ENCODE measurements at regions not wholly inside any gene's neighbourhood (a gene's known extent, or its start where the extent isn't known, plus 50 kb on each side); places are given as distances from the start of the nearest gene placed in this dataset.
"Not testable (repeated sequence)": the region's sequence is repeated elsewhere in the genome, so short reads cannot be mapped to it uniquely, and the experiment has no call there.

- TF ChIP-seq ZFP3 (CRISPR knock-in tag; IDR thresholded peaks at IDR 0.05); ARNTL (CRISPR knock-in tag; IDR thresholded peaks at IDR 0.05; ENCODE audit: borderline replicate concordance, low read depth); ZNF70 (CRISPR knock-in tag; IDR thresholded peaks at IDR 0.05); ZFP30 (CRISPR knock-in tag; IDR thresholded peaks at IDR 0.05); CSRNP3 (CRISPR knock-in tag; IDR thresholded peaks at IDR 0.05); GLIS3 (CRISPR knock-in tag; IDR thresholded peaks at IDR 0.05); ESRRG (CRISPR knock-in tag; IDR thresholded peaks at IDR 0.05): not testable (repeated sequence)
Observed at GRCh38 chr3:63744693-63745092, 74.4 kb upstream of the C3orf49 start.
